Keratinocyte (primary cell): ENCODE measurements at regions not wholly inside any gene's neighbourhood (a gene's known extent, or its start where the extent isn't known, plus 50 kb on each side); places are given as distances from the start of the nearest gene placed in this dataset.

Source experiments
- DNase-seq: peaks from one replicate; pipeline ENCODE4 v3.0.0-alpha.2; 2011; ENCODE audit warnings: low read depth, missing footprints, low spot score
- FAIRE-seq: peaks from 2 replicates; lab custom pipeline; 2011; peaks lifted over from hg19 to GRCh38; lab: Jason Lieb, UNC
- H2AFZ ChIP-seq: 2 replicates; pipeline ENCODE4 v1.6.0; 2012; ENCODE audit warnings: low read length, control low read depth, inconsistent platforms; ENCODE audit not compliant: control insufficient read depth
- H3K27ac ChIP-seq: 2 replicates; pipeline ENCODE4 v1.5.1; 2011; ENCODE audit warnings: low read length; ENCODE audit not compliant: control insufficient read depth, insufficient read depth
- H3K27me3 ChIP-seq: 3 replicates; pipeline ENCODE4 v1.6.0; 2011; ENCODE audit warnings: low read length; ENCODE audit not compliant: control insufficient read depth, insufficient read depth; ENCODE audit errors: extremely low read depth
- H3K36me3 ChIP-seq, 2 experiments: 2 replicates in 1 of 2; 3 replicates in 1 of 2; pipeline ENCODE4 v1.5.1; 2011; ENCODE audit warnings: low read length in 2 of 2, mild to moderate bottlenecking in 1 of 2; ENCODE audit not compliant: control insufficient read depth in 2 of 2, insufficient read depth in 2 of 2; ENCODE audit errors: extremely low read depth in 1 of 2
- H3K4me1 ChIP-seq: 3 replicates; pipeline ENCODE4 v1.5.1; 2011; ENCODE audit warnings: low read length; ENCODE audit not compliant: control insufficient read depth, insufficient read depth; ENCODE audit errors: extremely low read depth
- H3K4me2 ChIP-seq: 3 replicates; pipeline ENCODE4 v1.6.0; 2011; ENCODE audit warnings: low read depth, low read length; ENCODE audit not compliant: control insufficient read depth, insufficient read depth; ENCODE audit errors: extremely low read depth
- H3K4me3 ChIP-seq, 3 experiments: fragments of 200-600 bp in 1 of 3; sonication (generic) in 1 of 3; 2 replicates in 2 of 3; 3 replicates in 1 of 3; pipeline ENCODE4 v1.5.1; 2011 to 2016; ENCODE audit warnings: low read length in 3 of 3, mild to moderate bottlenecking in 3 of 3, control low read depth in 2 of 3, inconsistent platforms in 1 of 3, low read depth in 1 of 3, mixed read lengths in 1 of 3, mixed run types in 1 of 3, moderate library complexity in 1 of 3; ENCODE audit not compliant: control insufficient read depth in 2 of 3, insufficient read depth in 2 of 3; ENCODE audit errors: extremely low read depth in 1 of 3
- H3K79me2 ChIP-seq: 2 replicates; pipeline ENCODE4 v1.6.0; 2012; ENCODE audit warnings: low read length; ENCODE audit not compliant: control insufficient read depth, insufficient read depth
- H3K9ac ChIP-seq: 3 replicates; pipeline ENCODE4 v1.6.0; 2011; ENCODE audit warnings: low read length; ENCODE audit not compliant: control insufficient read depth, insufficient read depth; ENCODE audit errors: extremely low read depth
- H3K9me1 ChIP-seq: 3 replicates; pipeline ENCODE4 v1.6.0; 2011; ENCODE audit warnings: low read length; ENCODE audit not compliant: control insufficient read depth, insufficient read depth; ENCODE audit errors: extremely low read depth
- H3K9me3 ChIP-seq: 2 replicates; pipeline ENCODE4 v1.5.1; 2012; ENCODE audit warnings: low read depth, low read length; ENCODE audit not compliant: control insufficient read depth
- H4K20me1 ChIP-seq: 3 replicates; pipeline ENCODE4 v1.6.0; 2011; ENCODE audit warnings: low read length; ENCODE audit not compliant: control insufficient read depth, insufficient read depth; ENCODE audit errors: extremely low read depth
- CTCF ChIP-seq, 3 experiments: IDR thresholded peaks in 1 of 3; conservative IDR thresholded peaks in 1 of 3; optimal IDR thresholded peaks in 1 of 3; 2 replicates in 2 of 3; 3 replicates in 1 of 3; pipeline versions ENCODE3 to v1.5.1; 2011; ENCODE audit warnings: low read length in 3 of 3, mild to moderate bottlenecking in 3 of 3, moderate library complexity in 2 of 3, control low read depth in 1 of 3, inconsistent platforms in 1 of 3; ENCODE audit not compliant: insufficient read depth in 2 of 3; ENCODE audit errors: extremely low read depth in 1 of 3
- EZH2 ChIP-seq: IDR thresholded peaks from one replicate; pipeline ENCODE4 v1.6.1; 2012; ENCODE audit warnings: inconsistent platforms, mild to moderate bottlenecking, low read length, moderate library complexity
- dilution Hi-C: fragments of 300-500 bp; cut with MboI; formaldehyde crosslinking; loops from one replicate; pipeline ENCODE4 v1.7.0; 2020; ENCODE audit warnings: low sequenced_read_pairs; ENCODE audit not compliant: extremely low pct_ligation_motif_present

- Histone ChIP-seq H3K4me1 (no peaks in the 10 kb centered on the region), H3K27me3 (no peaks in the 10 kb centered on the region), H4K20me1 (no peaks in the 10 kb centered on the region), H3K4me3 (no peak overlapping the region), H3K79me2 (no peaks in the 10 kb centered on the region), H2AFZ (no peak overlapping the region), H3K9ac (no peak overlapping the region), H3K9me3 (no peaks in the 10 kb centered on the region), H3K36me3 (no peaks in the 10 kb centered on the region), H3K27ac (no peak overlapping the region), H3K9me1 (no peaks in the 10 kb centered on the region), H3K4me2 (no peak overlapping the region)
- no peak for TF ChIP-seq CTCF (optimal IDR thresholded peaks at IDR 0.05 in 1 of 3, IDR thresholded peaks at IDR 0.05 in 1 of 3, conservative IDR thresholded peaks at IDR 0.05 in 1 of 3; ENCODE audit: extremely low read depth in 1 of 3, insufficient read depth in 2 of 3, low read length in 3 of 3)
- TF ChIP-seq EZH2 = no peak
- FAIRE-seq (no peak), DNase-seq (no peak)
- dilution Hi-C loops = no loop called here
These were observed 382.5 kb upstream of the ADGRL3 start for GRCh38 chr4:60817609-60818008.

- dilution Hi-C loops = no loop called here
- FAIRE-seq = no peak
These were observed 377.1 kb upstream of the ADGRL3 start for GRCh38 chr4:60822986-60823385.

More at GRCh38 chr4:60822986-60823385, 377.1 kb upstream of the ADGRL3 start:
- Histone ChIP-seq H3K36me3 (no peaks in the 10 kb centered on the region), H2AFZ (no peak overlapping the region), H3K9ac (no peak overlapping the region), H3K79me2 (no peaks in the 10 kb centered on the region), H4K20me1 (no peaks in the 10 kb centered on the region), H3K9me1 (no peaks in the 10 kb centered on the region), H3K4me1 (no peaks in the 10 kb centered on the region), H3K9me3 (no peaks in the 10 kb centered on the region), H3K4me2 (no peak overlapping the region), H3K4me3 (no peak overlapping the region), H3K27ac (no peak overlapping the region), H3K27me3 (no peaks in the 10 kb centered on the region)
- no peak for DNase-seq
- TF ChIP-seq EZH2 (no peak), CTCF (optimal IDR thresholded peaks at IDR 0.05 in 1 of 3, IDR thresholded peaks at IDR 0.05 in 1 of 3, conservative IDR thresholded peaks at IDR 0.05 in 1 of 3; ENCODE audit: extremely low read depth in 1 of 3, insufficient read depth in 2 of 3, low read length in 3 of 3) (no peak)
